Gastrocnemius medialis (tissue), 4 donors: ENCODE measurements at regions not wholly inside any gene's neighbourhood (a gene's known extent, or its start where the extent isn't known, plus 50 kb on each side); places are given as distances from the start of the nearest gene placed in this dataset.

Experiments used
- ATAC-seq, 2 donors: fragments of 150-250 bp; one replicate each; pipeline ENCODE4 v1.9.1; 2016
- DNase-seq, 2 donors: peaks; one replicate each; pipeline ENCODE4 v3.0.0-alpha.2; 2019
- H3K27ac ChIP-seq, 4 donors: fragments of 200-600 bp; sonication (generic); 1 replicate in 1 of 4; 2 replicates in 3 of 4; pipeline ENCODE4 v1.5.1; 2016 to 2018; ENCODE audit warnings: mild to moderate bottlenecking in 2 of 4, moderate library complexity in 1 of 4
- H3K27me3 ChIP-seq, 3 donors: fragments of 200-600 bp; sonication (generic) in 2 of 3; 1 replicate in 1 of 3; 2 replicates in 2 of 3; pipeline versions ENCODE4 v1.5.1 to v1.6.0; 2016 to 2019; ENCODE audit warnings: mild to moderate bottlenecking in 1 of 3, moderate library complexity in 1 of 3
- H3K36me3 ChIP-seq, 2 donors: fragments of 200-600 bp; sonication (generic) in 1 of 2; one replicate each; pipeline ENCODE4 v1.5.1; 2017 to 2018
- H3K4me1 ChIP-seq, 2 donors: fragments of 200-600 bp; sonication (generic) in 1 of 2; one replicate each; pipeline ENCODE4 v1.5.1; 2016 to 2017; ENCODE audit warnings: mild to moderate bottlenecking in 2 of 2
- H3K4me3 ChIP-seq, 4 donors: fragments of 200-600 bp; sonication (generic) in 3 of 4; 1 replicate in 1 of 4; 2 replicates in 3 of 4; pipeline ENCODE4 v1.5.1; 2016 to 2019; ENCODE audit warnings: mild to moderate bottlenecking in 2 of 4
- H3K9me3 ChIP-seq, 3 donors: fragments of 200-600 bp; sonication (generic) in 2 of 3; 1 replicate in 1 of 3; 2 replicates in 2 of 3; pipeline ENCODE4 v1.5.1; 2016 to 2019
- POLR2A ChIP-seq, 2 donors: fragments of 450-650 bp; IDR thresholded peaks; one replicate each; pipeline ENCODE4 v1.6.1; 2017; ENCODE audit warnings: antibody characterized with exemption in 2 of 2, mild to moderate bottlenecking in 2 of 2, moderate library complexity in 2 of 2
- in situ Hi-C, 4 donors: fragments of 200-750 bp; cut with MboI; loops; one replicate each; pipeline versions ENCODE4 v1.15.0 to v1.8.0; 2017; ENCODE audit warnings: low sequenced_read_pairs in 4 of 4
- intact Hi-C: fragments of 100-400 bp; cut with DNase I; formaldehyde crosslinking; loops from one replicate; pipeline ENCODE4 v1.15.1; 2023; ENCODE audit warnings: low total_unique reads
- TF ChIP-seq, protein P1 (sequence below), 5 experiments: fragments of 450-650 bp in 3 of 5; fragments of 200-600 bp in 2 of 5; sonication (generic) in 2 of 5; IDR thresholded peaks in 4 of 5; conservative IDR thresholded peaks in 1 of 5; 1 replicate in 4 of 5; 2 replicates in 1 of 5; pipeline ENCODE4 v1.5.1; 2016 to 2019; ENCODE audit warnings: antibody characterized with exemption in 5 of 5, mild to moderate bottlenecking in 3 of 5, moderate library complexity in 3 of 5

DNA sequence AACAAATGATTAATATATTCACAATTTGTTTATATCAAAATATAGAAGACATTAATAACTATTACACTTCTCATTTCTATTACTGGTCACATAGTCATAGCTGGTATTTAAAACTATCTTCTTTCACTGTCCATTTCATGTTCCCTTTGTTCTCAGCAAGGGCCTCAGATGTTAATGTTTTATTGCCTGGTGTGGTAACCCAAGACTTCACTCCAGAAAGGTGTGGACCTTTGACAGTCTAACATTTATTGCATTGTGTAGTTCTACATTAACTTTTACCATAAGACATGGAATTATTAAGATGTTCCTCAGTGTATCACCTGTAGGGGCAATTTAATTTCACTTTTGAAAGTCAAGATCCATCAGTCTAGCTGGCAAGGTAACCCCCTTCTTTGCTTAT lies 691.3 kb downstream of the SQOR start:
- no peaks in the 10 kb centered on the region for H3K36me3 ChIP-seq
- DNase-seq, result no peak
- in situ Hi-C loops, result loop anchor here in 1 of 4 donors (25.0 kb wide), 1 partner anchor 111 kb away; no protein-coding TSS in a partner anchor
- no peak overlapping the region for H3K27ac ChIP-seq
- intact Hi-C loops, result no loop called here
- no peak for ATAC-seq
- H3K27me3 ChIP-seq, result no peaks in the 10 kb centered on the region
- TF ChIP-seq, protein P1, sequence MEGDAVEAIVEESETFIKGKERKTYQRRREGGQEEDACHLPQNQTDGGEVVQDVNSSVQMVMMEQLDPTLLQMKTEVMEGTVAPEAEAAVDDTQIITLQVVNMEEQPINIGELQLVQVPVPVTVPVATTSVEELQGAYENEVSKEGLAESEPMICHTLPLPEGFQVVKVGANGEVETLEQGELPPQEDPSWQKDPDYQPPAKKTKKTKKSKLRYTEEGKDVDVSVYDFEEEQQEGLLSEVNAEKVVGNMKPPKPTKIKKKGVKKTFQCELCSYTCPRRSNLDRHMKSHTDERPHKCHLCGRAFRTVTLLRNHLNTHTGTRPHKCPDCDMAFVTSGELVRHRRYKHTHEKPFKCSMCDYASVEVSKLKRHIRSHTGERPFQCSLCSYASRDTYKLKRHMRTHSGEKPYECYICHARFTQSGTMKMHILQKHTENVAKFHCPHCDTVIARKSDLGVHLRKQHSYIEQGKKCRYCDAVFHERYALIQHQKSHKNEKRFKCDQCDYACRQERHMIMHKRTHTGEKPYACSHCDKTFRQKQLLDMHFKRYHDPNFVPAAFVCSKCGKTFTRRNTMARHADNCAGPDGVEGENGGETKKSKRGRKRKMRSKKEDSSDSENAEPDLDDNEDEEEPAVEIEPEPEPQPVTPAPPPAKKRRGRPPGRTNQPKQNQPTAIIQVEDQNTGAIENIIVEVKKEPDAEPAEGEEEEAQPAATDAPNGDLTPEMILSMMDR (IDR thresholded peaks at IDR 0.05 in 4 of 5, conservative IDR thresholded peaks at IDR 0.05 in 1 of 5), result no peak
- no peak for TF ChIP-seq POLR2A (IDR thresholded peaks at IDR 0.05)
- no peaks in the 10 kb centered on the region for H3K9me3 ChIP-seq
- H3K4me3 ChIP-seq, result no peak overlapping the region
- H3K4me1 ChIP-seq, result no peaks in the 10 kb centered on the region

DNA sequence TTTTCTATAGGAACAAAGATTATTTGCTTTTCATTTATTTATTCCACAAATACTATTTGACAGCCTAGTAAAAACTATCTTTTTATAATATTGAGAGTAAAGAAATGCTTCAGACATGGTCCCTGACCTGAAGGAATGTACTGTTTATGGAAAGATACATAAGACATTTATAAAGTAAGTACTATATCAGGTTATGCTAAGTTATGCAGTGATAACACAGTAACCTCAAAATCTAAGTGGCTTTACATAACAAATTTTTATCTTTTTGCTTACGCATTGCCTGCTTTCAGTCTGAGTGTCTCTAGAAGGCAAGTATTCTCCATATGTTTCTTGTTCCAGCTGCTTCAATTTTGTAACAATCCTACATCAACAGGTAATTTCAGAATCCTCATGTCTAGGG lies 694.0 kb downstream of the SQOR start:
- no peaks in the 10 kb centered on the region for H3K4me1 ChIP-seq
- no peaks in the 10 kb centered on the region for H3K27me3 ChIP-seq
- no peaks in the 10 kb centered on the region for H3K36me3 ChIP-seq
- DNase-seq (no peak), ATAC-seq (no peak)
- intact Hi-C loops, result no loop called here
- in situ Hi-C loops, result loop anchor here in 1 of 4 donors (25.0 kb wide), 1 partner anchor 108 kb away; no protein-coding TSS in a partner anchor
- no peaks in the 10 kb centered on the region for H3K9me3 ChIP-seq
- no peak overlapping the region for H3K4me3 ChIP-seq
- TF ChIP-seq, protein P1 (IDR thresholded peaks at IDR 0.05 in 4 of 5, conservative IDR thresholded peaks at IDR 0.05 in 1 of 5), result no peak
- no peak for TF ChIP-seq POLR2A (IDR thresholded peaks at IDR 0.05)
- no peak overlapping the region for H3K27ac ChIP-seq

DNA sequence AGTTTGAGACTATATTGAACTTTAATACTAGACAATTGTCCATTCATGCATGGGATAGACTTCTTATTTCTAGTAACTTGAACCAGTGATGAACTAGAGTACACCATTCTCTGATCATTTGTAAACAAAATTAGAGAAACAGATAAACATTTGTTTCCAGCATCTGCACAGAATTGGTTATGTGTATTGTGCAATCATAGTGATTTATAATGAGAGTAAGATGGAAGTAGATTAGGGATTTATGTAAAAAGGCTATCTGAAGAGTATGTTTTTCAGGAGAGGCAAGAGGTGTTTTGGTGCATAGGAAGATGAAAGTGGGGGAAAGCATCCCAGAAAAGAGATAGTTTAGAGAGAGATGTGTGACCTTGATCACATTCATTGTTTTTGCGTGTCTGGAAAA lies 695.0 kb downstream of the SQOR start:
- intact Hi-C loops, result no loop called here
- no peak for ATAC-seq

DNA sequence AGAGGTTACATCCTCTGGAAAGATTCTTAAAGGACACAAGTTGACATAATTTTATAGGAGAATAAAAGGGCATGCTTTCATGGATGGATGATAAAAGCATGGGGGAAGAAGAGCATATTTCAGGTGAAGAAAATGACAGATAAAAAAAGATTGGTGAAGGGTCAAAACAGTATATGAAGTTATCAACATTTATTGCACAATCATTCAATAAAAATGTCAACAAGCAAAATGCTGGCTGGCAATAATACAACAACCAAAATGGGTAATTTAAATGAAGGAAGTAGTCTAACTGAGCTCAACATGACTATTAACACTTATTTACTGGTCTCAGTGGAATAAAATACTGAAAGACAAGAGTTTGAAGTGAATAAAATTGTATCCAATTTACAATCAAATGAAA lies 696.7 kb downstream of the SQOR start:
- H3K4me1 ChIP-seq, result no peaks in the 10 kb centered on the region
- intact Hi-C loops, result no loop called here
- H3K27ac ChIP-seq, result no peak overlapping the region
- H3K27me3 ChIP-seq, result no peaks in the 10 kb centered on the region
- H3K4me3 ChIP-seq, result no peak overlapping the region
- DNase-seq (no peak), ATAC-seq (no peak)
- H3K9me3 ChIP-seq, result no peaks in the 10 kb centered on the region
- TF ChIP-seq, protein P1 (IDR thresholded peaks at IDR 0.05 in 4 of 5, conservative IDR thresholded peaks at IDR 0.05 in 1 of 5), result no peak
- TF ChIP-seq POLR2A (IDR thresholded peaks at IDR 0.05), result no peak
- in situ Hi-C loops, result loop anchor here in 1 of 4 donors (25.0 kb wide), 1 partner anchor 106 kb away; no protein-coding TSS in a partner anchor
- H3K36me3 ChIP-seq, result no peaks in the 10 kb centered on the region

More for the DNA sequence above, 695.0 kb downstream of the SQOR start:
- no peak overlapping the region for H3K27ac ChIP-seq
- TF ChIP-seq POLR2A (IDR thresholded peaks at IDR 0.05), result no peak
- TF ChIP-seq, protein P1 (IDR thresholded peaks at IDR 0.05 in 4 of 5, conservative IDR thresholded peaks at IDR 0.05 in 1 of 5), result no peak
- no peak overlapping the region for H3K4me3 ChIP-seq
- H3K9me3 ChIP-seq, result no peaks in the 10 kb centered on the region
- H3K4me1 ChIP-seq, result no peaks in the 10 kb centered on the region
- no peaks in the 10 kb centered on the region for H3K36me3 ChIP-seq
- H3K27me3 ChIP-seq, result no peaks in the 10 kb centered on the region
- DNase-seq, result no peak
- in situ Hi-C loops, result loop anchor here in 1 of 4 donors (25.0 kb wide), 1 partner anchor 107 kb away; no protein-coding TSS in a partner anchor
